ENCODE measurements at regions not wholly inside any gene's neighbourhood (a gene's known extent, or its start where the extent isn't known, plus 50 kb on each side); places are given as distances from the start of the nearest gene placed in this dataset.

DNA sequence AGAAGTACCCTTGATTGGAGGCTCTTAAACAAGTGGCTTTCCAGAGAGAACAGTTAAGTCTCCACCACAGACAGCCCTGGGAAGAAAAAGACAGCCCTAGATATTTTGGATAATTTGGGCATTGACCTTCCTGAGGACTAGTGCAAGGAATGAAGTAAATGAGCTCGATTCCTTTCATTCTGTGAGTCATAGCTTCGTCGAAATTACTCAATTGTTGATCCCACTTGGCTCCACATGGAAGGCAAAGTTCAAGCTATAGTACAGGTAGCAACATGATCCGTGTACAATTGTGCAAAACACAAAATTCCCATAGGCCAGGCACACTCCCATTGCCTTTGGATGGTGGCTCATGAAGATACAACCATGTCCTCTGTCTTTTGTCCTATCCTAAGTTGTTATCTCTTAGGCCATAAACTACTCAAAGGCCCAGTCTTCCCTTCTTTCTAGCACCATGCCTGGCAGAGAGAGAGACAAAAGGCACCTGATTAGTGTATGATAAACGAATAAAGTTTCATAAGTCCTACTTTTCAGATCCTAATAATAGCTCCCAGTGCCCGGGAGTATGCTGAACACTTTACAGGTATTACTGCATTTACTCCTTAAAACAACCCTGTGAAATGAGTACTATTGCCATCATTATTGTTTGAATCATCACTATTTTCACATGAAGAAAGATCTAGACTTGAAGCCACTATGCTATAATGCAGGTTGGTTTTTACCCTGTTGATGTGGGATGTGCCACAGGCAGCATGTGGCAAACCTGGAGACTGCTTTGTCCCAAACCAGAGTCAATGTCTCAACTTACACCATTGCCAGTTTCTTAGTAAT is 116.7 kb upstream of the RANBP3L start:
- TF ChIP-seq CTCF (optimal IDR thresholded peaks at IDR 0.05 in 1 of 3, IDR thresholded peaks at IDR 0.05 in 1 of 3, conservative IDR thresholded peaks at IDR 0.05 in 1 of 3; ENCODE audit: extremely low read depth in 1 of 3, insufficient read depth in 2 of 3, low read length in 3 of 3): no peak
- no peak for TF ChIP-seq EZH2 (IDR thresholded peaks at IDR 0.05; ENCODE audit: low read length)

All from keratinocyte (primary cell).